Natural killer cell (primary cell): ENCODE measurements at regions not wholly inside any gene's neighbourhood (a gene's known extent, or its start where the extent isn't known, plus 50 kb on each side); places are given as distances from the start of the nearest gene placed in this dataset.

ENCODE experiments used
- ATAC-seq, 3 donors: fragments of 150-1000 bp in 2 of 3; fragments of 200-7000 bp in 1 of 3; cut with Tn5 transposase; 1 replicate in 1 of 3; 2 replicates in 2 of 3; pipeline ENCODE4 v1.10.0; 2021; ENCODE audit warnings: mild to moderate bottlenecking in 2 of 3, moderate library complexity in 2 of 3
- DNase-seq, 2 donors: peaks; one replicate each; pipeline versions ENCODE4 v3.0.0 to v3.0.0-alpha.2; 2013 to 2021; ENCODE audit warnings: mixed read lengths in 1 of 2
- H3K27ac ChIP-seq: one replicate; pipeline ENCODE4 v1.5.1; 2013; ENCODE audit warnings: mild to moderate bottlenecking, low read length
- H3K27me3 ChIP-seq: one replicate; pipeline ENCODE4 v1.6.1; 2013; ENCODE audit warnings: low read length; ENCODE audit not compliant: control insufficient read depth, insufficient read depth
- H3K36me3 ChIP-seq: one replicate; pipeline ENCODE4 v1.6.1; 2013; ENCODE audit warnings: low read length; ENCODE audit not compliant: control insufficient read depth, insufficient read depth
- H3K4me1 ChIP-seq: one replicate; pipeline ENCODE4 v1.6.1; 2013; ENCODE audit warnings: low read length; ENCODE audit not compliant: control insufficient read depth, insufficient read depth
- H3K4me3 ChIP-seq: one replicate; pipeline ENCODE4 v1.5.1; 2013; ENCODE audit warnings: low read length
- H3K9me3 ChIP-seq: one replicate; pipeline ENCODE4 v1.6.1; 2013; ENCODE audit warnings: low read length; ENCODE audit not compliant: control insufficient read depth, insufficient read depth
- H3K27ac Mint-ChIP-seq, 2 donors: one replicate each; pipeline ENCODE4 v1.8.0; 2022; ENCODE audit warnings: mild to moderate bottlenecking in 2 of 2, mixed read lengths in 2 of 2, moderate library complexity in 1 of 2
- H3K27me3 Mint-ChIP-seq, 2 donors: one replicate each; pipeline ENCODE4 v1.8.0; 2022; ENCODE audit warnings: low read depth in 2 of 2, mixed read lengths in 2 of 2
- H3K36me3 Mint-ChIP-seq: one replicate; pipeline ENCODE4 v1.8.0; 2022; ENCODE audit warnings: mixed read lengths
- H3K4me1 Mint-ChIP-seq, 2 donors: one replicate each; pipeline ENCODE4 v1.8.0; 2022; ENCODE audit warnings: mixed read lengths in 2 of 2
- H3K4me3 Mint-ChIP-seq: one replicate; pipeline ENCODE4 v1.8.0; 2022; ENCODE audit warnings: mild to moderate bottlenecking, moderate library complexity, mixed read lengths
- H3K9me3 Mint-ChIP-seq, 2 donors: one replicate each; pipeline ENCODE4 v1.8.0; 2022; ENCODE audit warnings: mixed read lengths in 2 of 2
- CTCF ChIP-seq: fragments of 200-600 bp; IDR thresholded peaks from one replicate; pipeline ENCODE4 v1.8.0; 2022; ENCODE audit warnings: antibody characterized with exemption
- WGBS: methylation state at CpG from one replicate; pipeline ENCODE4 v1.1.7; 2013; ENCODE audit warnings: missing lambda C conversion rate; ENCODE audit not compliant: insufficient coverage; 5-methylcytosine and 5-hydroxymethylcytosine counted together
- intact Hi-C: fragments of 100-400 bp; cut with micrococcal nuclease; formaldehyde crosslinking; loops from one replicate; pipeline ENCODE4 v1.14.2; 2022

- H3K4me1 Mint-ChIP-seq: no peaks in the 10 kb centered on the region
- Histone ChIP-seq H3K27ac (no peak overlapping the region), H3K27me3 (no peaks in the 10 kb centered on the region), H3K4me3 (no peak overlapping the region), H3K36me3 (no peaks in the 10 kb centered on the region), H3K4me1 (no peaks in the 10 kb centered on the region), H3K9me3 (no peaks in the 10 kb centered on the region)
- ATAC-seq: no peak
- no peak overlapping the region for H3K27ac Mint-ChIP-seq
- H3K36me3 Mint-ChIP-seq: no peaks in the 10 kb centered on the region
- H3K4me3 Mint-ChIP-seq: no peak overlapping the region
- intact Hi-C loops: no loop called here
- TF ChIP-seq CTCF: no peak
- WGBS: 61% methylated on average over 4 of the region's 4 CpGs
- no peak for DNase-seq
- peaks cover 0 to 5% of the 10 kb centered on the region in 2 donors for H3K27me3 Mint-ChIP-seq
- peaks cover 0 to under 1% of the 10 kb centered on the region in 2 donors for H3K9me3 Mint-ChIP-seq
Measured at GRCh38 chr2:147110317-147110716, 734.5 kb upstream of the ACVR2A start.

GRCh38 chr2:147109291-147109690 is 735.5 kb upstream of the ACVR2A start:
- peaks cover 0 to 5% of the 10 kb centered on the region in 2 donors for H3K27me3 Mint-ChIP-seq
- TF ChIP-seq CTCF: no peak
- no peak for ATAC-seq
- Histone ChIP-seq H3K4me3 (no peak overlapping the region), H3K27ac (no peak overlapping the region), H3K27me3 (no peaks in the 10 kb centered on the region), H3K36me3 (no peaks in the 10 kb centered on the region), H3K9me3 (no peaks in the 10 kb centered on the region), H3K4me1 (no peaks in the 10 kb centered on the region)
- peaks cover 0 to 2% of the 10 kb centered on the region in 2 donors for H3K9me3 Mint-ChIP-seq
- H3K4me1 Mint-ChIP-seq: no peaks in the 10 kb centered on the region
- DNase-seq: no peak
- H3K27ac Mint-ChIP-seq: no peak overlapping the region
- intact Hi-C loops: no loop called here
- WGBS: 91% methylated on average over 1 of the region's 2 CpGs
- no peak overlapping the region for H3K4me3 Mint-ChIP-seq
- no peaks in the 10 kb centered on the region for H3K36me3 Mint-ChIP-seq

GRCh38 chr2:147108548-147108947 is 736.3 kb upstream of the ACVR2A start:
- intact Hi-C loops: no loop called here
- Histone ChIP-seq H3K4me1 (no peaks in the 10 kb centered on the region), H3K4me3 (no peak overlapping the region), H3K27me3 (no peaks in the 10 kb centered on the region), H3K36me3 (no peaks in the 10 kb centered on the region), H3K27ac (no peak overlapping the region), H3K9me3 (no peaks in the 10 kb centered on the region)
- H3K4me1 Mint-ChIP-seq: no peaks in the 10 kb centered on the region
- peaks cover 0 to 5% of the 10 kb centered on the region in 2 donors for H3K27me3 Mint-ChIP-seq
- ATAC-seq (no peak), DNase-seq (no peak)
- H3K36me3 Mint-ChIP-seq: no peaks in the 10 kb centered on the region
- no peak overlapping the region for H3K4me3 Mint-ChIP-seq
- 100% methylated on average over 2 of the region's 2 CpGs for WGBS
- H3K27ac Mint-ChIP-seq: no peak overlapping the region
- H3K9me3 Mint-ChIP-seq: peaks cover 0 to 2% of the 10 kb centered on the region in 2 donors
- TF ChIP-seq CTCF: no peak
